ENCODE measurements at regions not wholly inside any gene's neighbourhood (a gene's known extent, or its start where the extent isn't known, plus 50 kb on each side); places are given as distances from the start of the nearest gene placed in this dataset.

DNA sequence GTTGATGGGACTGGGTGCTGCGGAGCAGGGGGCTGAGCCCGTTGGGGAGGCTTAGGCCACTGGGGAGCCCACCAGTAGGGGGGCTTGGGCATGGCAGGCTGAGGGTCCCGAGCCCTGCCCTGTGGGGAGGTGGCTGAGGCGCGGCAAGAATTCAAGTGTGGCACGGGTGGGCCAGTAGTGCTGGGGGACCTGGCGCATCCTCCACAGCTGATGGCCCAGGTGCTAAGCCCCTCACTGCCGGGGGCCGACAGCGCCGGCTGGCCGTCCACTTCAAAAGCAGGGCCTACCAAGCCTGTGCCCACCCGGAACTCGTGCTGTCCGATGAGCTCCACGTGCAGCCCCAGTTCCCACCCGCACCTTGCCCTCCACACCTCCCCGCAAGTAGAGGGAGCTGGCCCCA is 917.5 kb downstream of the TAF11L14 start:
- no peak overlapping the region for H2BK120ac ChIP-seq (ENCODE audit: low read depth, low read length)
- CTCF ChIA-PET = no interaction called here
- no peak for TF ChIP-seq NFE2L2 (IDR thresholded peaks at IDR 0.05; ENCODE audit: low read depth, low read length)
- no peak for TF ChIP-seq CEBPB (IDR thresholded peaks at IDR 0.05; ENCODE audit: low read depth, low read length)
- no peak for TF ChIP-seq MAFK (IDR thresholded peaks at IDR 0.05; ENCODE audit: low read depth, low read length)
- H3K9me3 ChIP-seq (ENCODE audit: control insufficient read depth, insufficient read depth, low read length) = peaks cover 15% of the 10 kb centered on the region; the same call in 1 of the 2 replicates
- no peak overlapping the region for H4K5ac ChIP-seq (ENCODE audit: low read depth, low read length)
- H3K9me1 ChIP-seq (ENCODE audit: insufficient read depth, low read length) = no peaks in the 10 kb centered on the region
- H2BK15ac ChIP-seq (ENCODE audit: low read depth, low read length) = no peak overlapping the region
- H3K18ac ChIP-seq (ENCODE audit: low read depth, low read length) = no peak overlapping the region
- DNase-seq (no peak), ATAC-seq (ENCODE audit: low read depth) (no peak)
- H3K79me1 ChIP-seq (ENCODE audit: low read depth in 1 of 2, low read length in 2 of 2) = no peaks in the 10 kb centered on the region
- H4K8ac ChIP-seq (ENCODE audit: low read depth in 2 of 2, low read length in 2 of 2) = no peak overlapping the region
- no peak overlapping the region for H3K9ac ChIP-seq (ENCODE audit: low read depth, low read length)
- POLR2A ChIA-PET (ENCODE audit: unreplicated experiment) = no interaction called here
- H3K14ac ChIP-seq (replicated peaks; ENCODE audit: low read depth, low read length) = no peak overlapping the region
- H3K4ac ChIP-seq (ENCODE audit: low read depth, low read length) = no peak overlapping the region
- dilution Hi-C loops (cut with HindIII; ENCODE audit: low sequenced_read_pairs, unreplicated experiment) = no loop called here
- H3K56ac ChIP-seq (ENCODE audit: extremely low read depth, insufficient read depth, low read length) = no peak overlapping the region
- H3K27me3 ChIP-seq (ENCODE audit: control insufficient read depth, insufficient read depth, low read length) = no peaks in the 10 kb centered on the region
- 89% methylated on average over 5 of the region's 18 CpGs; no CpG with 5 or more reads in 1 of the 2 experiments for WGBS, 2 experiments (ENCODE audit: extremely low coverage in 2 of 2, insufficient read length in 1 of 2)
- intact Hi-C loops (cut with micrococcal nuclease) = no loop called here
- H2AK5ac ChIP-seq (ENCODE audit: low read depth, low read length) = no peak overlapping the region
- H3K27ac ChIP-seq (ENCODE audit: insufficient read depth, low read length) = no peak overlapping the region
- in situ Hi-C loops (cut with MboI; ENCODE audit: low sequenced_read_pairs) = no loop called here
- H2BK5ac ChIP-seq (ENCODE audit: low read depth, low read length, poor library complexity, severe bottlenecking) = no peak overlapping the region
- H3K4me1 ChIP-seq (ENCODE audit: control insufficient read depth, insufficient read depth, low read length) = no peaks in the 10 kb centered on the region
- no peak overlapping the region for H4K91ac ChIP-seq (ENCODE audit: insufficient read depth, low read depth, low read length)
- H3K4me2 ChIP-seq (ENCODE audit: low read depth, low read length) = no peak overlapping the region
- H3K23ac ChIP-seq (ENCODE audit: low read depth, low read length) = no peak overlapping the region
- BruUV-seq (replicated peaks) = no TSS peak
- H3K36me3 ChIP-seq (ENCODE audit: control insufficient read depth, insufficient read depth, low read length) = no peaks in the 10 kb centered on the region
- H4K20me1 ChIP-seq (ENCODE audit: insufficient read depth, low read length) = no peaks in the 10 kb centered on the region
- H2AFZ ChIP-seq (replicated peaks; ENCODE audit: low read length, poor library complexity) = no peak overlapping the region
- no peak overlapping the region for H2BK20ac ChIP-seq (ENCODE audit: low read depth, low read length)
- H3K4me3 ChIP-seq (ENCODE audit: insufficient read depth, low read depth, low read length) = no peak overlapping the region
- no peak overlapping the region for H2AK9ac ChIP-seq (replicated peaks; ENCODE audit: low read depth, low read length, poor library complexity)

Data from IMR-90 (cell line).